GM18499 (cell line): ENCODE measurements at regions not wholly inside any gene's neighbourhood (a gene's known extent, or its start where the extent isn't known, plus 50 kb on each side); places are given as distances from the start of the nearest gene placed in this dataset.
A peak's percentile ranks its signal among the peaks of the same experiment; 100 is the strongest.

Source experiments
- ATAC-seq: cut with Tn5 transposase; IDR thresholded peaks from one replicate; pipeline ENCODE4 v1.9.1; 2021; ENCODE audit warnings: moderate number of reproducible peaks; ENCODE audit not compliant: insufficient read depth, unreplicated experiment

DNA sequence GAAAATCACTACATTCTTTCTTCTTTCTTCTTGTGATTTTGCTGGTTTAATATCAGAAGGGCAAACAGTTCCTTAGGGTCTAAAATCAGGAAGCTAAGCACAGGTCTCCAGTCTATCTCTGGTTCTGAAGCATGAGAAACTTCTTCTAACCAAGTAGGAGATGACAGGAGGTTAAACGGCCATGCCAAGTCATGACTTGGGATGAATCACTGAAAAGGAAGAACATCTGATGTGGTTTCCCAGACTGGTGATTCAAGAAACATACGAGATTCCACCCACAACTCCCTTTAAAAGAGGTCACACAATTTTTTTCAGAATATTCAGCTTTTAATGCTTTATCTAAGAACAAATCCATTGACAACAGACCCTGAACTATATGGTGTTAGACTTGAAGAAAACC is 684.0 kb upstream of the PRKX start:
- ATAC-seq, result no peak

DNA sequence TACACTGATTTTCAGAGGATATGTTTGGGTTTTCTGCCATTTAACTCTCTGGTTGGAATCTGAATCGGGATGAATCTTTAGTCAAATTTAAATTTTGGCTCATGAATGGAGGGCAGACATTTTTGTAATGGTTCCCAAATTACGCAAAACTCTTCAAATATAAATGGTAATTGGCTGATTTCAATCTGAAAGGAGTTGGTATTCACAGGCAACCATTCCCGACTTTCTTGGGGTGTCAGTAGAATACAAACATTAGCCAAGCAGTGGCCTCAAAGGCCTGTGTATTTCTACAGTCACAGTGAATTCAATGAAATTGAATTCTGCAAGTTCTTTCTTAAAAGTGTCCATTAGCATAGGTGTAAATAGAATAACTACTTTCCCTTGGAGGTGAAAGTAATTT is 668.8 kb upstream of the PRKX start:
- ATAC-seq, result no peak

- no peak for ATAC-seq
Observed at GRCh38 chrX:4380710-4381109, 667.3 kb upstream of the PRKX start.

- ATAC-seq, result no peak
Observed at GRCh38 chrX:4379071-4379470, 665.6 kb upstream of the PRKX start.

DNA sequence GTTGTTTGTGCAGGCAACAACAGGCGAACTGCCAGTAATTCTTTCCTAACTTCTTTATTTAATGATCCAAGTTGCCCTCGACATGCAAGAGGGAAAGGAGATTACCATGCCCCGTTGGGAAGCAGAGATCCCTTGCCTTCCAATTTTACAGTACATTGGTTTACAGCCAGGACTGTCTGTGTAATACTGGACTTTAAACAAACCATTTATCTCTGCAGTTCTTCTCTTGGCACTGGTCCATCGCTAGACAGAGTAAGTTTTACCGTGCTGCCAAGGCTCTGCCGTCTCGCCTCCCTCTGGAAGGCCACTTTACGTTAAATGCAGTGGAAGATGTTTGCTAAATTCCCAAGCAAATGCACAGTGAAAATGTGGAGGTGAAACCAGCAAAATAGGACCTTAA is 660.3 kb upstream of the PRKX start:
- ATAC-seq, result no peak

- ATAC-seq, result no peak
Observed at GRCh38 chrX:4358577-4358976, 645.1 kb upstream of the PRKX start.

- no peak for ATAC-seq
Observed at GRCh38 chrX:4322916-4323315, 609.5 kb upstream of the PRKX start.

GRCh38 chrX:4320436-4320947 is 607.0 kb upstream of the PRKX start:
- no peak for ATAC-seq

- ATAC-seq, result no peak
Observed at GRCh38 chrX:4315891-4316290, 602.4 kb upstream of the PRKX start.

DNA sequence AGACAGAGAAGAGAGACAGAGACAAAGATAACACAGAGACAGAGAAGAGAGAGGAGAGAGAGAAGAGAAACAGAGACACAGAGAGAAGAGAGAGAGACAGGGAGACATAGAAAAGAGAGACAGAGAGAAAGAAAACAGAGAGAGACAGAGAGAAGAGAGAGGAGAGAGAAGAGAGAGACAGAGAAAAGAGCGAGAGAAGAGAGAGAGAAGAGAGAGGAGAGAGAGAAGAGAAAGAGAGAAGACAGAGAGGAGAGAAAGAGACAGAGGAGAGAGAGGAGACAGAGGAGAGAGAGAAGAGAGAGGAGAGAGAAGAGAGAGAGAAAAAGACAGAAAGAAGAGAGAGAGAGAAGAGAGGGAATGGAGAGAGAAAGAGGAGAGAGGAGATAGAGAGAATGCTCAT is 601.1 kb upstream of the PRKX start:
- ATAC-seq, result no peak

DNA sequence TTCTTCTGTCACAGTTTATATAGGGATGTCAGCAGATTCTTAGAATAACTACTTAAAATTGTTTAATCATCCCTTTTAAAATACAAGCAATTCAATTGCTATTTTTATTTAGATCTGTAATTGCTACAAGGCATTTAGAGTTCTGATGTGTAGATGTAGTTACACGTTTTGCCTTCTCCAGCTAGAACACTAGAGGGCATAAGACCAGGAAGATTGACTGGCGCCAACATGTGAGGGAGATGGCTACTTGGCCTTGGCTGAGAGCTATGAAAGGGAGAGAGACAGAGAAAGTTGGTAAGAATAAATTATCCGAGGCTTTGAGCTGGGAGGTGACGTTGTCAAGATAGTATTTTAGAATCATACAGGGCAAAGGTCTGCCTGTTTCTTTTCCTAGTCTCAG is 563.7 kb upstream of the PRKX start:
- no peak for ATAC-seq

GRCh38 chrX:4268676-4269075 is 555.2 kb upstream of the PRKX start:
- no peak for ATAC-seq

DNA sequence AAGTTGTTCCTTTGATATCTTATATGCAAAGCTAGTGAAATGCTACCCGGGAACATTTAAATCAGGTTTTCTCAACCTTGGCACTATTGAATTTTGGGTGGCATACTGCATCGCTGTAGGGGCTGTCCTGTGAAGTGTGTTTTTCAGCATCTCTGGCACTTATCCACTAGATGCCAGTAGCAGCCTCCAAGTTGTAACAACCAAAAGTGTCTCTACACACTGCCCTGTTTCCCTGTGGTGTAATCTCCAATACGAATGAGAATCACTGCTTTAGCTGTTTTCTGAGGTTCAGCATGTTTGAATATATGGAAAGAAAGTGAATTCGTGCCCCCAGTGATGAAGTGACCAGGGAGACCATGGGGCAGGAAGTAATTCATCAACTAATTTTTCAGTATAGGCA is 551.6 kb upstream of the PRKX start:
- no peak for ATAC-seq

DNA sequence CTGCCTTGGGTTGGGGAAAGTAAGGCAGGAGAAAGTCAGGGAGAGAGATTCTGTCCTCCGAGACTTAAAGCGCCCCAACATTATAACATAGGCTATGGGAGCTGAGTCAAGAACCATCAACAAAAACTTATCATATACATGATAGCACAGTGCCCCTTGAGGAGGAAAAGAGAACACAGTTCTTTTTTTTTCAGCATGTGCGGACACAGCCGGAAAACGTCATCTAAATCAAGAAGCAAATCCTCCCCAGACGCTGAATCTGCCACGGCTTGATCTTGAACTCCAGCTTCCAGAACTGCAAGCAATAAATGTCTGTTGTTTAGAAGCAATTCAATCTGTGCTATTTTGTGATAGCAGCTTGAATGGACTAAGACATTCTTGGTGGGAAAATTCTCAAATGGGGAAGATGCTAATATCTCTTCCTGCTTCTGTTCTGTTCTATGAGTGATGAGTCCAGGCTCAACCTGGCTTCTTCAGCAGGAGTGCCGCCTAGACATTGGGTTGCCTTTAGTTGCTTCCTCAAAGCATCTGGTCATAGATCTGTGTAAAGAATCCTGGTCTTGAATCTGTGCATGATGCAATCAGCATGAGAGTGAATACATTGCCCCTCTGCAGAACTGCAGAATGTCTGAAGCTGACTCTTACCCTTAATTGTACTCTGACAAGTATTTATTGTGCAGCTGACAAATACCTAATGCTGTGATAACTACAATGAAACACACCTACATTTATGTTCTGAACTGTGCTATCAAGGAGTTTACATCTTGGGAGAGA is 549.8 kb upstream of the PRKX start:
- no peak for ATAC-seq

- no peak for ATAC-seq
Observed at GRCh38 chrX:4253092-4253491, 539.6 kb upstream of the PRKX start.

- ATAC-seq, result no peak
Observed at GRCh38 chrX:4249401-4249800, 536.0 kb upstream of the PRKX start.

DNA sequence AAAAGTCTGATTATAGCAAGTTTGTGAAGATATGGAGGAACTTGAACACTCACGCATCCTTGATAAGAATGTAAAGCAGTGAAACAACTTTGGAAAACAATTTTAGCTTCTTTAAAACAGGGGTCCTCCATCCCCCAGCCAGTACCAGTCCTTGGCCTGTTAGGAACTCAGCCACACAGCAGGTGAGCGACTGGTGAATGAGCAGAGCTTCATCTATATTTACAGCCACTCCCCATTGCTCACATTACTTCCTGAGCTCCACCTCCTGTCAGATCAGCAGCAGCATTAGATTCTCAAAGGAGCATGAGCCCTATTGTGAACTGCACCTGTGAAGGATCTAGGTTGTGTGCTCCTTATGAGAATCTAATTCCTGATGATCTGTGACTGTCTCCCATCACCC is 530.3 kb upstream of the PRKX start:
- no peak for ATAC-seq

DNA sequence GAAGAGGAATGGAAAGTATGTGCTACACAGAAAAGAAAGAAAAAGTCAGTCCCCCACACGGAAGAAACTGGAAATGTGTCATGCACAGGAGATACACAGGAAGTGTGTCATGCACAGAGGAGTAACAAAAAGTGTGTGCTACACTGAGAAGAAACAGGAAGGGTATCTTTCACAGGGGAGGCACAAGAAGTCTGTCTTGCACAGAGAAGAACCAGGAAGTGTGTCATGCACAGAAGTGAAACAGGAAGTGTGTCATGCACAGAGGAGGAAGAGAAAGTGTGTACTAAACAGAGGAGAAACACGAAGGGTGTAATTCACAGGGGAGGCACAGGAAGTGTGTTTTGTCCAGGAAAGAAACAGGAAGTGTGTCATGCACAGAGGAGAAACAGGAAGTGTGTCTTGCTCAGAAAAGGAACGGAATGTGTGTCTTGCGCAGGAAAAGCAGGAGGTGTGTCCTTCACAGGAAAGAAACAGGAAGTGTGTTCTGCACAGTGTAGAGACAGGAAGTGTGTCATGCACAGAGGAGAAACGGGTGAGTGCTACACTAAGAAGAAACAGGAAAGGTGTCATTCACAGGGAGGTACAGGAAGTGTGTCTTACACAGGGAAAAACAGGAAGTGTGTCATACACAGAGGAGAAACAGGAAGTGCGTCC is 527.2 kb upstream of the PRKX start:
- ATAC-seq, result peak; percentile 37

DNA sequence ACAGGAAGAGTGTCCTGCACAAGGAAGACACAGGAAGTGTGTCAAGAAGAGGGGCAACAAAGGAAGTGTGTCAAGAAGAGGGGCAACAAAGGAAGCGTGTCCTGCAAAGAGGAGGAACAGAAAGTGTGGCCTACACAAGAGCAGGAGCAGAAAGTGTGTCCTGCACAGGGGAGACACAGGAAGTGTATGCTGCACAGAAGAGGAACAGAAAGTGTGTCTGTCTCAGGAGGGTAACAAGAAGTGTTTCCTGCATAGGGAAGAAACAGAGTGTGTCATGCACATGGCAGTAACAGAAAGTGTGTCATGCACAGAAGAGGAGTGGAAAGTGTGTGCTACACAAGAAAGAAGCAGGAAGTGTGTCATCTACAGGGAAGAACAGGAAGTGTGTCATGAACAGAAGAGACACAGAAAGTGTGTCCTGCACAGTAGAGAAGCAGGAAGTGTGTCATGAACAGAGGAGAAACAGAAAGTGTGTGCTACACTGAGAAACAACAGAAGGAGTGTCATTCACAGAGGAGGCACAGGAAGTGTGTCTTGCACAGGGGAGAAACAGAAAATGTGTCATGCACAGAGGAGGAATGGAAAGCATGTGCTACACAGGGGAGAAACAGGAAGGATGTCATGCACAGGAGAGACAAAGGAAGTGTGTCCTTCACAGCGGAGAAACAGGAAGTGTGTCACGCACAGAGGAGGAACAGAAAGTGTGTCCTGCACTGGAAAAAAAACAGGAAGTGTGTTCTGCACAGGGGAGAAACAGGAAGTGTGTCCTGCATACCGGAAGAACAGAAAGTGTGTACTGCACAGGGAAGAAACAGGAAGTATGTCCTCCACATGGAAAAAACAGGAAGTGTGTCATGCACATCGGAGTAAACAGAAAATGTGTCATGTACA is 526.4 kb upstream of the PRKX start:
- peak; percentile 54 for ATAC-seq

GRCh38 chrX:4238916-4239315 is 525.5 kb upstream of the PRKX start:
- no peak for ATAC-seq

DNA sequence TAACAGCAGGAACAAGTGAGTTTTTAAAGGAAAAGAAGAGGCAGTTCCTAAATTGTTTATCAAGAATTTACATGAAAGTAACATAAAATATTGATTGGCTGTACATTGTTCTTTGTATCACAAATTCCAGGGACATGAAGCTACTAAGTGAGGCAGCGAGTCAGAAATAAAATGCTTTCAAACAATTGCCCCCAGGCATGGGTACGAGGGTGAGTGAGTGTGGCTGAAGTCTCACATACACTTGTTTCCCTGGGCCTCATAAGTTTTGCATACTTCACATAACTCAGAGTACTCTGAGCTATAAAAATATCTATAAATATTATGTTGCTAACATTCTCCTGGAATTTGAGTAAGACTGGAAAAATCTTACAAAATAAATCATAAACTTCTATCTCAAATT is 511.6 kb upstream of the PRKX start:
- ATAC-seq, result no peak
